ENCODE measurements at regions not wholly inside any gene's neighbourhood (a gene's known extent, or its start where the extent isn't known, plus 50 kb on each side); places are given as distances from the start of the nearest gene placed in this dataset.
"Not testable (repeated sequence)": the region's sequence is repeated elsewhere in the genome, so short reads cannot be mapped to it uniquely, and the experiment has no call there.

- no peak for DNase-seq
Observed at GRCh38 chr7:136400877-136401276, 423.7 kb upstream of the MTPN start.

GRCh38 chr7:136399385-136399784, 422.2 kb upstream of the MTPN start:
- DNase-seq = no peak

GRCh38 chr7:136392856-136393255, 415.7 kb upstream of the MTPN start:
- no peak for DNase-seq

- no peak for DNase-seq
Observed at GRCh38 chr7:136391371-136391770, 414.2 kb upstream of the MTPN start.

- no peak for DNase-seq
Observed at GRCh38 chr7:136389933-136390332, 412.8 kb upstream of the MTPN start.

- DNase-seq = no peak
Observed at GRCh38 chr7:136386876-136387275, 409.7 kb upstream of the MTPN start.

GRCh38 chr7:136371409-136371808, 394.2 kb upstream of the MTPN start:
- not testable (repeated sequence) for DNase-seq

GRCh38 chr7:136370137-136370536, 393.0 kb upstream of the MTPN start:
- no peak for DNase-seq

- DNase-seq = no peak
Observed at GRCh38 chr7:136369225-136369624, 392.1 kb upstream of the MTPN start.

- DNase-seq = no peak
Observed at GRCh38 chr7:136359333-136359903, 382.3 kb upstream of the MTPN start.

- no peak for DNase-seq
Observed at GRCh38 chr7:136353287-136353686, 376.1 kb upstream of the MTPN start.

GRCh38 chr7:136348542-136349192, 371.5 kb upstream of the MTPN start:
- DNase-seq = no peak

GRCh38 chr7:136348142-136348541, 371.0 kb upstream of the MTPN start:
- DNase-seq = no peak

- no peak for DNase-seq
Observed at GRCh38 chr7:136347488-136347887, 370.3 kb upstream of the MTPN start.

GRCh38 chr7:136342251-136342650, 365.1 kb upstream of the MTPN start:
- DNase-seq = no peak

- DNase-seq = no peak
Observed at GRCh38 chr7:136339464-136339863, 362.3 kb upstream of the MTPN start.

GRCh38 chr7:136336932-136337331, 359.8 kb upstream of the MTPN start:
- DNase-seq = no peak

- DNase-seq = no peak
Observed at GRCh38 chr7:136333636-136334035, 356.5 kb upstream of the MTPN start.

- no peak for DNase-seq
Observed at GRCh38 chr7:136326045-136326609, 349.0 kb upstream of the MTPN start.

GRCh38 chr7:136325578-136325977, 348.4 kb upstream of the MTPN start:
- no peak for DNase-seq

GRCh38 chr7:136325027-136325426, 347.9 kb upstream of the MTPN start:
- no peak for DNase-seq

- DNase-seq = no peak
Observed at GRCh38 chr7:136324073-136324704, 347.0 kb upstream of the MTPN start.

GRCh38 chr7:136312592-136312991, 335.4 kb upstream of the MTPN start:
- DNase-seq = no peak

GRCh38 chr7:136309407-136309806, 332.2 kb upstream of the MTPN start:
- no peak for DNase-seq

Measured in NCI-H1436 treated with DMSO at 0.1 percent for 48 hours (cell line).